Transverse colon (tissue), 4 donors: ENCODE measurements at regions not wholly inside any gene's neighbourhood (a gene's known extent, or its start where the extent isn't known, plus 50 kb on each side); places are given as distances from the start of the nearest gene placed in this dataset.
A peak's percentile ranks its signal among the peaks of the same experiment; 100 is the strongest.

ENCODE experiments used
- DNase-seq: peaks from one replicate; pipeline ENCODE4 v3.0.0-alpha.2; 2019
- H3K27ac ChIP-seq, 4 donors: fragments of 200-600 bp; sonication (generic); 2 replicates each; pipeline ENCODE4 v1.5.1; 2016 to 2018; ENCODE audit warnings: inconsistent platforms in 4 of 4
- H3K27me3 ChIP-seq: fragments of 200-600 bp; sonication (generic); 2 replicates; pipeline ENCODE4 v1.5.1; 2017; ENCODE audit warnings: inconsistent platforms
- H3K36me3 ChIP-seq, 4 donors: fragments of 200-600 bp; sonication (generic); 2 replicates each; pipeline ENCODE4 v1.5.1; 2017 to 2019; ENCODE audit warnings: inconsistent platforms in 4 of 4
- H3K4me1 ChIP-seq, 4 donors: fragments of 200-600 bp; sonication (generic); 2 replicates each; pipeline ENCODE4 v1.5.1; 2017 to 2020; ENCODE audit warnings: inconsistent platforms in 4 of 4
- H3K4me3 ChIP-seq, 4 donors: fragments of 200-600 bp; sonication (generic); 1 replicate in 1 of 4; 2 replicates in 3 of 4; pipeline versions ENCODE4 v1.5.1 to v1.6.1; 2017 to 2019; ENCODE audit warnings: inconsistent platforms in 4 of 4
- H3K9me3 ChIP-seq, 2 donors: fragments of 200-600 bp; sonication (generic); 2 replicates each; pipeline ENCODE4 v1.5.1; 2017 to 2019; ENCODE audit warnings: inconsistent platforms in 2 of 2
- EP300 ChIP-seq: sonication (generic); formaldehyde crosslinking; IDR thresholded peaks from one replicate; pipeline ENCODE4 v1.6.1; 2017; ENCODE audit warnings: antibody characterized with exemption, low read depth
- POLR2A ChIP-seq: fragments of 450-650 bp; IDR thresholded peaks from one replicate; pipeline ENCODE4 v1.6.1; 2016; ENCODE audit warnings: antibody characterized with exemption, mild to moderate bottlenecking, moderate library complexity
- POLR2AphosphoS5 ChIP-seq, 3 donors: sonication (generic); formaldehyde crosslinking; IDR thresholded peaks; one replicate each; pipeline ENCODE4 v1.6.1; 2016; ENCODE audit warnings: antibody characterized with exemption in 3 of 3
- WGBS, 2 donors: methylation state at CpG; one replicate each; pipeline ENCODE4 v1.1.5; 2018; ENCODE audit warnings: low coverage in 1 of 2; 5-methylcytosine and 5-hydroxymethylcytosine counted together
- in situ Hi-C, 4 donors: fragments of 200-750 bp; cut with MboI; loops; one replicate each; pipeline versions ENCODE4 v1.15.0 to v1.15.1; 2017; ENCODE audit warnings: low sequenced_read_pairs in 3 of 4, low pct_ligation_motif_present in 1 of 4, low pct_unique_long_range_greater_than_20kb in 1 of 4
- intact Hi-C: fragments of 100-400 bp; cut with DNase I; formaldehyde crosslinking; loops from one replicate; pipeline ENCODE4 v1.15.1; 2023; ENCODE audit warnings: low total_unique reads
- TF ChIP-seq, protein P1 (sequence below), 5 experiments: fragments of 200-600 bp in 3 of 5; fragments of 450-650 bp in 2 of 5; sonication (generic) in 3 of 5; IDR thresholded peaks; 1 replicate in 2 of 5; 2 replicates in 3 of 5; pipeline ENCODE4 v1.5.1; 2016 to 2017; ENCODE audit warnings: antibody characterized with exemption in 5 of 5, inconsistent platforms in 3 of 5, mild to moderate bottlenecking in 2 of 5, moderate library complexity in 1 of 5

- H3K4me3 ChIP-seq, result no peak overlapping the region
- no peaks in the 10 kb centered on the region for H3K4me1 ChIP-seq
- intact Hi-C loops, result no loop called here
- H3K36me3 ChIP-seq, result no peaks in the 10 kb centered on the region
- in situ Hi-C loops, result no loop called here
- TF ChIP-seq EP300, result no peak
- TF ChIP-seq, protein P1, sequence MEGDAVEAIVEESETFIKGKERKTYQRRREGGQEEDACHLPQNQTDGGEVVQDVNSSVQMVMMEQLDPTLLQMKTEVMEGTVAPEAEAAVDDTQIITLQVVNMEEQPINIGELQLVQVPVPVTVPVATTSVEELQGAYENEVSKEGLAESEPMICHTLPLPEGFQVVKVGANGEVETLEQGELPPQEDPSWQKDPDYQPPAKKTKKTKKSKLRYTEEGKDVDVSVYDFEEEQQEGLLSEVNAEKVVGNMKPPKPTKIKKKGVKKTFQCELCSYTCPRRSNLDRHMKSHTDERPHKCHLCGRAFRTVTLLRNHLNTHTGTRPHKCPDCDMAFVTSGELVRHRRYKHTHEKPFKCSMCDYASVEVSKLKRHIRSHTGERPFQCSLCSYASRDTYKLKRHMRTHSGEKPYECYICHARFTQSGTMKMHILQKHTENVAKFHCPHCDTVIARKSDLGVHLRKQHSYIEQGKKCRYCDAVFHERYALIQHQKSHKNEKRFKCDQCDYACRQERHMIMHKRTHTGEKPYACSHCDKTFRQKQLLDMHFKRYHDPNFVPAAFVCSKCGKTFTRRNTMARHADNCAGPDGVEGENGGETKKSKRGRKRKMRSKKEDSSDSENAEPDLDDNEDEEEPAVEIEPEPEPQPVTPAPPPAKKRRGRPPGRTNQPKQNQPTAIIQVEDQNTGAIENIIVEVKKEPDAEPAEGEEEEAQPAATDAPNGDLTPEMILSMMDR (IDR thresholded peaks at IDR 0.05), result no peak
- no peak for TF ChIP-seq POLR2AphosphoS5 (IDR thresholded peaks at IDR 0.05)
- 48 to 55% methylated on average over 10 to 11 of the region's 11 CpGs for WGBS, 2 donors
- no peak overlapping the region for H3K27ac ChIP-seq
- peaks cover 4% of the 10 kb centered on the region for H3K27me3 ChIP-seq
- DNase-seq, result peak; percentile 5
- no peaks in the 10 kb centered on the region for H3K9me3 ChIP-seq
Observed at GRCh38 chr3:13136426-13136825, 63.2 kb upstream of the IQSEC1 start.

DNA sequence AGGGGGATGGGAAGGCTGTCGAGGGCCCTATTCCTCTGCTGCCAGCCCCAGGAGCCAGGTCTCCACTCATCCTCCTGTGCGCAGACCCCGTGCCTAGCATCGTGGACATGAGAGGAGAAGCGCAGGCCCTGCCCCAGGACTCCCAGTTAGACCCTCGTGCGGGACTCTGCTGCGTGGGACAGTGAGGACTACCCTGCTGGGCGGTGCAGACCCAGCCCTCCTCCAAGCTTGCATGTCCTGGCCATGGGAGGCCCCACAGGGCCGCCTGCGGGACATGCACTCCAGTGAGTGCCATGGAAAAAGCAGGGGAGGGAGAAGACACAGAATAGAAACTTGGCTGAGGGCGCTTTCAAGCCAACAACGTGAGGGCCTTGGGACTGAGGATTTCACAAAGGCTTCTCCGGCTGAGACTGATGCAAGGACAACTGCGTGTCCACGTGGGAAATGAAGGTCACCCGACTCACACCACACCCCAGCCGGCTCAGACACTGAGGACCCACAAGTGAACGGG, 62.6 kb upstream of the IQSEC1 start:
- intact Hi-C loops (no loop called here), in situ Hi-C loops (no loop called here)
- peaks cover 4% of the 10 kb centered on the region for H3K27me3 ChIP-seq
- H3K27ac ChIP-seq, result no peak overlapping the region
- H3K4me3 ChIP-seq, result no peak overlapping the region
- H3K9me3 ChIP-seq, result no peaks in the 10 kb centered on the region
- H3K36me3 ChIP-seq, result no peaks in the 10 kb centered on the region
- DNase-seq, result no peak
- 40 to 82% methylated on average over 1 to 19 of the region's 19 CpGs for WGBS, 2 donors
- no peaks in the 10 kb centered on the region for H3K4me1 ChIP-seq
- TF ChIP-seq POLR2AphosphoS5 (IDR thresholded peaks at IDR 0.05) (no peak), EP300 (no peak)

DNA sequence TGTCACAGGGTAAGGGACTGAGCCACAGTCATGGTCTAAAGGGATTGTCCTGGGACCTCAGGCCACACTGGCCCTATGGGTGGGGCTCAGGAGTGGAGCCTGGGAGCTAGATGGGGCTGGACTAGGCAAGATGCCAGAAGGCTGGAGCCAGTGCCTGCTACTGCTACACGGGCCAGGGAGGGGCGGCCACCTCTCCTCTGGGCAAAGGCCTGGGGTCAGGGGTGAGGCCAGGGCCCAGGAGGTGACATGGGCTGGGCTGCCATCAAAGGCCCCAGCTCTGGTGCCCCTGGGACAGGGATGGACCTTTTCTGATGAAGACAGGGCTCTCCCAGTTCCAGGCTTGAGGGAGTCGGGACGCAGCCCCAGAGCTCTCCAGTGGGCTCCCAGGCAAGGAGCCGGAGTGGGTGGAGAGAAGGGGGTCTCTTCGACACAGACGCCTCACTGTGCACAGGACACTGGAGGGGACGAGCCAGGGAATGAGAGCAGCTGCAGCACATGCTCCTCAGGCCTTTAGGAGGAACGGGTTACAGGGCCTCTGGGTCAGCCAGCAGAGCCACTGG, 62.1 kb upstream of the IQSEC1 start:
- intact Hi-C loops, result no loop called here
- WGBS, 2 donors, result 79% methylated on average over 9 of the region's 9 CpGs; no CpG with 5 or more reads in 1 of the 2 donors
- no peaks in the 10 kb centered on the region for H3K36me3 ChIP-seq
- H3K9me3 ChIP-seq, result no peaks in the 10 kb centered on the region
- DNase-seq, result no peak
- no peak overlapping the region for H3K27ac ChIP-seq
- H3K27me3 ChIP-seq, result peaks cover 4% of the 10 kb centered on the region
- TF ChIP-seq POLR2A (no peak), EP300 (no peak), POLR2AphosphoS5 (IDR thresholded peaks at IDR 0.05) (no peak)
- TF ChIP-seq, protein P1 (IDR thresholded peaks at IDR 0.05), result no peak
- in situ Hi-C loops, result no loop called here
- no peaks in the 10 kb centered on the region for H3K4me1 ChIP-seq
- no peak overlapping the region for H3K4me3 ChIP-seq

- Histone ChIP-seq H3K9me3 (no peaks in the 10 kb centered on the region), H3K36me3 (no peaks in the 10 kb centered on the region), H3K27ac (no peak overlapping the region), H3K27me3 (peaks cover 4% of the 10 kb centered on the region), H3K4me1 (no peaks in the 10 kb centered on the region), H3K4me3 (no peak overlapping the region)
- DNase-seq, result no peak
- TF ChIP-seq POLR2AphosphoS5 (IDR thresholded peaks at IDR 0.05), result no peak
- TF ChIP-seq EP300, result no peak
- no peak for TF ChIP-seq POLR2A
- TF ChIP-seq, protein P1 (IDR thresholded peaks at IDR 0.05), result no peak
- in situ Hi-C loops, result no loop called here
- intact Hi-C loops, result no loop called here
- WGBS, 2 donors, result 93% methylated on average over 7 of the region's 8 CpGs; no CpG with 5 or more reads in 1 of the 2 donors
Observed at GRCh38 chr3:13134879-13135206, 61.6 kb upstream of the IQSEC1 start.
